ENCODE measurements at regions not wholly inside any gene's neighbourhood (a gene's known extent, or its start where the extent isn't known, plus 50 kb on each side); places are given as distances from the start of the nearest gene placed in this dataset.

DNA sequence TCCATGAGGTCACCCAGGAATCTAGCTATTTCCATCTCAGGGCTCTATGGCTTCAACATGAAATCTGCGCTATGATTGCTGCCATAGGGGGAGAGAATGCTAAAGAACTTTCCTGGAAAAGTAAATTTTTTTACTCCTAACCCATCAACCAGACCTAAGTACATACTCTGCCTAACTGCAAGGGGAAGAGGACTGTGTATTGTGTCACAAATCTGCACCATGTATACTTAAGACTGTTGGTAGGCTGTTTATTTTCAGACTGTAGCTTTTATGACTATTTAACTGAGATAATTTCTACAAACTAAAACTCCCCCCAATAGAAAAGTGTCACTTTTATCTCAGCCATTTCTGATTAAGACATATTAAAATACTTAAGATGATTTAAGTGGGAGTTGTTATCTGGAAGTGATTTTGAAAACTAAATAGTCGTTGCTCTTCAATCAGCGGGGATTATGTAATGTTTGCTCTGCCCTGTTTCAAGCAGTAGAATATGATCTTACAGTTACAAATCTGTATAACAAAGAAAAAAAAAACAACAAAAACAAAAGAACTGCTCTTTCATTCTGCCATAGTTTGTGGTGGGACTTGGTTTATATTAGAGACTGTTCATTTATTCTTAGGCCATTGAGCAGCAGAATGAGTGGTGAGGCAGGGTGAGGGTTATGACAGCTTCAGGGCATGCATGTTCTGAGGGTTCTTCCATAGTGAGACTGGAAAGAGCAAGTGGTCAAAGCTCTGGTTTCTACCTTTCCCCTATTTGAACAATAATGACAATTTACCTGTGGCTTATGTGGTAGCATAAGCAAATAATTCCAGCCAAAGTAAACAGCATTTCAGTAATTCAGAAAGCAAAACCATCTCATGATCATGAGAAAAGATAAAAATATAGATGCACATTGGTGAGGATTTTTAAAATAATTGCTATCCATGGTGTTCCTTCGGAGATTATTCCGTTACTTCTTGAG, 126.3 kb upstream of the CEP162 start:
- H2AFZ ChIP-seq (replicated peaks): no peak overlapping the region

DNA sequence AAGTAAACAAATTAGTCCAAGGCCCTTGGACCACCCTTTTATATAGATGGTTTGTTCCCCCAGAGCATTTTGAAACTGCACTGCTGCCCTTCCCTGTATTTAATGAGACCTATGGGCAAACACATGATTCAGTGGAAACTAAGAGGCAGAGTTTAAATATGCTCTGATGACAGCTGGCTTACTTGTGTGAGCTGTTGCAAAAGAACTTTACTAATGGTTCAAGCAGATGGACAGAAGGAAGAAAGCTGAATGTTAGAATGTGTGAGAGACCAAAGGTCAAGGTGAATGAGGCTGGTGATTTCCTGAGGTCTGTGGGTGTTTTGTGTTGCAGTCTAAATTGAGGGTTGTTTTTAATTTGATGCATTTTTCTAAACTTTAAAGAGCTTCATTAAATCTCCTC, 123.0 kb upstream of the CEP162 start:
- no peak overlapping the region for H3K9ac ChIP-seq
- no peaks in the 10 kb centered on the region for H3K36me3 ChIP-seq
- no peak overlapping the region for H3K27ac Mint-ChIP-seq
- H4K20me1 ChIP-seq (ENCODE audit: low read depth): no peaks in the 10 kb centered on the region
- no peak overlapping the region for H3K4me3 ChIP-seq
- no peaks in the 10 kb centered on the region for H3K79me2 ChIP-seq (ENCODE audit: low read depth)
- no peaks in the 10 kb centered on the region for H3K4me1 ChIP-seq
- H3K4me2 ChIP-seq: no peak overlapping the region
- no peak overlapping the region for H3K4me3 Mint-ChIP-seq
- peaks cover 2% of the 10 kb centered on the region for H3K27me3 Mint-ChIP-seq (ENCODE audit: insufficient read depth, low read depth)
- H3K9me3 ChIP-seq (ENCODE audit: low read depth): no peaks in the 10 kb centered on the region
- no peak for DNase-seq (ENCODE audit: low spot score)
- TF ChIP-seq EZH2 (IDR thresholded peaks at IDR 0.05) (no peak), CTCF (IDR thresholded peaks at IDR 0.05) (no peak), EZH2phosphoT487 (IDR thresholded peaks at IDR 0.05) (no peak)
- no peak overlapping the region for H3K27ac ChIP-seq
- H2AFZ ChIP-seq (replicated peaks): no peak overlapping the region
- no peaks in the 10 kb centered on the region for H3K27me3 ChIP-seq
- no peaks in the 10 kb centered on the region for H3K36me3 Mint-ChIP-seq
- no peaks in the 10 kb centered on the region for H3K9me3 Mint-ChIP-seq
- H3F3A ChIP-seq (ENCODE audit: low read depth): no peaks in the 10 kb centered on the region
- H3K4me1 Mint-ChIP-seq: no peaks in the 10 kb centered on the region

More for the DNA sequence above, 126.3 kb upstream of the CEP162 start:
- Histone ChIP-seq H3K4me1 (no peaks in the 10 kb centered on the region), H3F3A (ENCODE audit: low read depth) (no peaks in the 10 kb centered on the region), H3K4me3 (no peak overlapping the region), H3K9me3 (ENCODE audit: low read depth) (no peaks in the 10 kb centered on the region), H3K27ac (no peak overlapping the region), H3K27me3 (no peaks in the 10 kb centered on the region), H3K9ac (no peak overlapping the region), H3K4me2 (no peak overlapping the region), H3K36me3 (no peaks in the 10 kb centered on the region), H3K79me2 (ENCODE audit: low read depth) (no peaks in the 10 kb centered on the region), H4K20me1 (ENCODE audit: low read depth) (no peaks in the 10 kb centered on the region)
- no peaks in the 10 kb centered on the region for H3K27me3 Mint-ChIP-seq (ENCODE audit: insufficient read depth, low read depth)
- no peaks in the 10 kb centered on the region for H3K4me1 Mint-ChIP-seq
- no peak overlapping the region for H3K27ac Mint-ChIP-seq
- H3K4me3 Mint-ChIP-seq: no peak overlapping the region
- no peak for TF ChIP-seq EZH2phosphoT487 (IDR thresholded peaks at IDR 0.05)
- TF ChIP-seq CTCF (IDR thresholded peaks at IDR 0.05): no peak
- TF ChIP-seq EZH2 (IDR thresholded peaks at IDR 0.05): no peak
- H3K36me3 Mint-ChIP-seq: no peaks in the 10 kb centered on the region
- no peaks in the 10 kb centered on the region for H3K9me3 Mint-ChIP-seq
- no peak for DNase-seq (ENCODE audit: low spot score)

GRCh38 chr6:84349542-84349941, 122.1 kb upstream of the CEP162 start:
- Histone ChIP-seq H3K36me3 (no peaks in the 10 kb centered on the region), H4K20me1 (ENCODE audit: low read depth) (no peaks in the 10 kb centered on the region), H3K9ac (no peak overlapping the region), H3K9me3 (ENCODE audit: low read depth) (no peaks in the 10 kb centered on the region), H3K27ac (no peak overlapping the region), H3K27me3 (no peaks in the 10 kb centered on the region), H3F3A (ENCODE audit: low read depth) (no peaks in the 10 kb centered on the region), H3K4me3 (no peak overlapping the region), H2AFZ (replicated peaks) (no peak overlapping the region), H3K79me2 (ENCODE audit: low read depth) (no peaks in the 10 kb centered on the region), H3K4me2 (no peak overlapping the region), H3K4me1 (no peaks in the 10 kb centered on the region)
- H3K27me3 Mint-ChIP-seq (ENCODE audit: insufficient read depth, low read depth): peaks cover 2% of the 10 kb centered on the region
- no peak overlapping the region for H3K4me3 Mint-ChIP-seq
- no peak overlapping the region for H3K27ac Mint-ChIP-seq
- no peaks in the 10 kb centered on the region for H3K9me3 Mint-ChIP-seq
- no peak for TF ChIP-seq CTCF (IDR thresholded peaks at IDR 0.05)
- TF ChIP-seq EZH2 (IDR thresholded peaks at IDR 0.05): no peak
- TF ChIP-seq EZH2phosphoT487 (IDR thresholded peaks at IDR 0.05): no peak
- DNase-seq (ENCODE audit: low spot score): no peak
- H3K4me1 Mint-ChIP-seq: no peaks in the 10 kb centered on the region
- H3K36me3 Mint-ChIP-seq: no peaks in the 10 kb centered on the region

All from neural progenitor cell (in vitro differentiated cells).